Cardiac fibroblast (primary cell): ENCODE measurements at regions not wholly inside any gene's neighbourhood (a gene's known extent, or its start where the extent isn't known, plus 50 kb on each side); places are given as distances from the start of the nearest gene placed in this dataset.

Source experiments
- DNase-seq, 2 donors: peaks; one replicate each; pipeline versions ENCODE4 v3.0.0 to v3.0.0-alpha.2; 2010; ENCODE audit warnings: low read depth in 2 of 2
- H3K4me3 ChIP-seq, 2 donors: replicated peaks in 1 of 2; 1 replicate in 1 of 2; 2 replicates in 1 of 2; pipeline ENCODE4 v1.5.1; 2011; ENCODE audit warnings: low read depth in 2 of 2, low read length in 2 of 2, mild to moderate bottlenecking in 2 of 2, moderate library complexity in 1 of 2
- TF ChIP-seq, protein P1 (sequence below): IDR thresholded peaks from one replicate; pipeline ENCODE4 v1.5.1; 2011; ENCODE audit warnings: low read depth, mild to moderate bottlenecking, low read length, inconsistent platforms

DNA sequence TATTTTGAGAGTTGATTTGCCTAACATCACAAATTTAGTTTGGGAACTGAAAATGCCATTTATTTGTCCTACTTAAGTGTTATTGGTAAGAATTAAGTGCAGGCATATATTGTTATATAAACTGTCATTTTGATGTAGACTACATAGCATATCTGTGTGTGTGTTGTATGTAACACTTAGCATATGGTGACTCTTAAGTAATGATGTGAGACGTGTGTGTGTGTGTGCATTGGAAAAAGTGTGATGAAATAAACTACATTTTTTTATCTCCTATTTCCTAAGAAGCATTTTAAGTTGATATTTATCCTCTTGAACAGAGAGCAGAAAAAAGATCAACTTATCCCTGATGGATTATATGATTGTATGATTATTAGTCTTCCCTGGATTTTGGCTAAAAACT, 588.2 kb upstream of the SUCLG2 start:
- H3K4me3 ChIP-seq, result no peak overlapping the region
- TF ChIP-seq, protein P1, sequence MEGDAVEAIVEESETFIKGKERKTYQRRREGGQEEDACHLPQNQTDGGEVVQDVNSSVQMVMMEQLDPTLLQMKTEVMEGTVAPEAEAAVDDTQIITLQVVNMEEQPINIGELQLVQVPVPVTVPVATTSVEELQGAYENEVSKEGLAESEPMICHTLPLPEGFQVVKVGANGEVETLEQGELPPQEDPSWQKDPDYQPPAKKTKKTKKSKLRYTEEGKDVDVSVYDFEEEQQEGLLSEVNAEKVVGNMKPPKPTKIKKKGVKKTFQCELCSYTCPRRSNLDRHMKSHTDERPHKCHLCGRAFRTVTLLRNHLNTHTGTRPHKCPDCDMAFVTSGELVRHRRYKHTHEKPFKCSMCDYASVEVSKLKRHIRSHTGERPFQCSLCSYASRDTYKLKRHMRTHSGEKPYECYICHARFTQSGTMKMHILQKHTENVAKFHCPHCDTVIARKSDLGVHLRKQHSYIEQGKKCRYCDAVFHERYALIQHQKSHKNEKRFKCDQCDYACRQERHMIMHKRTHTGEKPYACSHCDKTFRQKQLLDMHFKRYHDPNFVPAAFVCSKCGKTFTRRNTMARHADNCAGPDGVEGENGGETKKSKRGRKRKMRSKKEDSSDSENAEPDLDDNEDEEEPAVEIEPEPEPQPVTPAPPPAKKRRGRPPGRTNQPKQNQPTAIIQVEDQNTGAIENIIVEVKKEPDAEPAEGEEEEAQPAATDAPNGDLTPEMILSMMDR, result no peak
- DNase-seq, result no peak

DNA sequence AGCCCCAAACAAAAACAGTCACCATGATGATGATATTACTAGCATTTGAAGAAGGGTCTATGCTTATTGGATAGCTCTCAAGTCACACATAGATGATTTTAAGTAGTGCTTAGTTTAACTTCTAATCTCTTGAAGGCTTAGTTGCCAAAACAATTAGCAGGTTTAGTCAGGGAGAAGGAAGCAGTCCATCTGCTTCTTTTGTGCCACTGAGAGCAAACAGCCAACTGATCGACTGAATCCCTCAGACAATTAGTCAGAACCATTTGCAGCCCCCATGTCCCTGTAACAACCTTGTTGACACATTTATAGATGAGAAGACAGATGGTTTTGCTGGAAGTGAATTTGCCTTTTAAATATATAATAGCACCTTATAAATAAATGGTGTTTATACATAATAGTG, 585.1 kb upstream of the SUCLG2 start:
- TF ChIP-seq, protein P1, result no peak
- no peak overlapping the region for H3K4me3 ChIP-seq
- DNase-seq, result no peak

DNA sequence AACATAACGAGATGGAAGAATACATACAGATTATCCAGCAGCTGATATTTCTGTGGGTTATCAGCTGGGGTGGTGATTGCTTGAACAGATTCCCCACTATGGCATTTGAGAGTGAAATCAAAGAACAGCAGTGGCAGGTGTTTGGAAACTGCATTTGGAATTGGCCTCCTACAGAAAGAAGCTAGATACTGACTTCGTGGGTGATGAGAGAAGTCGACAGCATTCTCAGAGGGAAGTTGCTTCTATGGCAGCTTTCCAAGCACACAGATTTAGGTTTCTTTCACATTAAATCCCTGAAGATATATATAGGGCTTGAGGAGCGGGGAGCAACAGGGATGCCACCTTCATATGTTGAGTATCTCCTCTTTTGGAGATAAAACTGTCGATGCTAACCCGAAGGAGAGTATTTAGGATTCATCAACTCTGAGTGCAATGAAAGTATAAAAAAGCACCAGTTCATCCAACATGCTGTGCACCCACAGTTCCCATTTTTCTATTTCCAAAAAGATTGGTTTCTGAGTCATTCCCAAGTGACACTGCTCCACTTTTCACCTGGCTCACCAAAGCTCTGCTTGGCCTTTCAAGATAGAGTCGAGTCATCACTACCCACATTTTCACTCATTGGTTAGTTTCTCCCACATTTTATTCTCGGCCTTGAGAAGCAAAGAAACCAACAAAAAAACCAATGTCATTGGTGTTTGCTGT, 579.8 kb upstream of the SUCLG2 start:
- no peak overlapping the region for H3K4me3 ChIP-seq
- no peak for DNase-seq
- TF ChIP-seq, protein P1, result no peak

DNA sequence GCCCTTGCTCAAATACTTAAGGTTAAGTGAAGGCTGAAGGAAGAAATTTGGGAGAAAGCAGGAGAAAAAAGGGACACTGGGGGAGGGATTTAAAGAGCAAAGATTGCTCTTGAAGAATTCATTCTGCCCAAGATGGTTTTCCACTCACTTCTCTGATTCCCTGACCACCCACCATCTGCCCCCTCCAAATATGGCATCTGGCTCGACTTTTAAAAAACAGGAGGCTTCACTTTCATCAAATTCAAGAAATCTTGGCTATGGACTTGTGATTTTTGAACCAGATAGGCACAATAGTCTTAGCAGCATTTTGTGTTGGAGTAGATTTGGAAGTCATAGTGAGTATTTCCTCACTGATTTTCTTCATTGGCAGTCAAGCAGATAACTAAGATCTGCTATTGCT, 574.4 kb upstream of the SUCLG2 start:
- DNase-seq, result no peak
- TF ChIP-seq, protein P1, result no peak
- no peak overlapping the region for H3K4me3 ChIP-seq

DNA sequence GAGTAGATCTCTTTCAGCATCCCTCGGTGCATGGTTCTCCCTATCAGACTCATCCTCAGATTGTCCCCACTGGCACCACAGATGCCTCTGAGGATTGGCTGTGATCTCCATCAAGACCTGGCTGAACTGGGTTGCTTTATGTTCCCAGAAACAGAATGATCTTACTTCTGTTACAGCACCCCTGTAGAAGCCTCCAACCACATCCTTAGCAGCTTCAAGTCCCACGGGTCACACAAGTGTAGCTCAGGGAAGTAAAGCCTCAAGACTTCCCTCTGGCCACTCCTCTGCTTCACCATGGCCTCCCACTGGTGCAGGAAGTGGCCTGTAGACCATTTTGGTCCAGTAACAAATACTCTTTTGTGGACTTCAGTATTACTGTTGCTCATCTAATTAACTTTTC, 566.4 kb upstream of the SUCLG2 start:
- no peak overlapping the region for H3K4me3 ChIP-seq
- TF ChIP-seq, protein P1, result no peak
- DNase-seq, result no peak

DNA sequence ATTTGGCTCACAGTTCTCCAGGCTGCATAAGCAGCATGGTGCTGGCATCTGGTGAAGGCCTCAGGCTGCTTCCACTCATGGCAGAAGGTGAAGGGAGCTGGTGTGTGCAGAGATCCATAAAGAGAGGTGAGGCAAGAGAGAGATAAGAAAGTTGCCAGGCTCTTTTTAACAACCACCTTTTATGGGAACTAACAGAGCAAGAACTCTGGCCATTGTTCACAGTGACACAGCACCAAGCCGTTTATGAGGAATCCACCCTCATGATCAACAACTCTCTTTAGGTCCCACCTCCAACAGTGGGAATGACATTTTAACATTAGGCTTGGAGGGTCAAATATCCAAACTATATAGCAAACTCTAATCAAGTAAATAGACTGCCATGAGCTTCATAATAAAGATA, 557.2 kb upstream of the SUCLG2 start:
- no peak for DNase-seq
- TF ChIP-seq, protein P1, result no peak
- no peak overlapping the region for H3K4me3 ChIP-seq

DNA sequence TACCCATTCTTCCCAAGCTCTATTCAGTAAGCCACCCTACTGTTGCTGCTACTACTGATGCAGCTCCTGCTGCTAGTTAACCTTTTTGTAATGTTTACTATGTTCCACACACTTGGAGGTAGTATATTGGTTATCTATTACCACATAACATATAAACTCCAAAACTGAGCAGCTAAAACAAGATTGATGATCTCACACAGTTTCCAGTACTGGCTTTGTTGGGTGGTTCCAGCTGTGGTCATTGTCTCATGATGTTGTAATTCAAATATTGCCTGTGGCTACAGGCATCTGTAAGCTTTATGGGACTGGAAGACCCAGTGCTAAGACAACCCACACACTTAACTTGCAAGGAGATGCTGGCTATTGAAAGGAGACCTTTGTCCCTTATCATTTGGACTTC, 556.2 kb upstream of the SUCLG2 start:
- no peak overlapping the region for H3K4me3 ChIP-seq
- TF ChIP-seq, protein P1, result no peak
- DNase-seq, result no peak
